H1 (cell line): ENCODE measurements at regions not wholly inside any gene's neighbourhood (a gene's known extent, or its start where the extent isn't known, plus 50 kb on each side); places are given as distances from the start of the nearest gene placed in this dataset.

ENCODE experiments used
- CTCF ChIA-PET: fragments of 300-600 bp; sonication (Branson Sonifier 250); formaldehyde crosslinking; loops from one replicate; lab custom pipeline; 2021; ENCODE audit not compliant: partially characterized antibody; lab: Charles Lee
- POLR2A ChIA-PET: fragments of 300-600 bp; sonication (Branson Sonifier 250); formaldehyde crosslinking; loops from one replicate; lab custom pipeline; 2021; ENCODE audit warnings: inconsistent platforms; ENCODE audit not compliant: partially characterized antibody; lab: Charles Lee
- DNase-seq, 2 experiments: peaks; one replicate each; pipeline versions ENCODE4 v3.0.0 to v3.0.0-alpha.2; 2010 to 2022; ENCODE audit warnings: low spot score in 2 of 2, low read depth in 1 of 2, mixed read lengths in 1 of 2
- FAIRE-seq: peaks from 2 replicates; lab custom pipeline; 2011; peaks lifted over from hg19 to GRCh38; lab: Jason Lieb, UNC
- H2AFZ ChIP-seq: 2 replicates; pipeline ENCODE4 v1.8.1; 2012; ENCODE audit warnings: low read length, inconsistent platforms
- H2AK5ac ChIP-seq: 2 replicates; pipeline ENCODE4 v1.6.1; 2013; ENCODE audit warnings: low read depth, low read length
- H2BK120ac ChIP-seq: replicated peaks from 2 replicates; pipeline ENCODE3; 2013; ENCODE audit warnings: low read depth, low read length, inconsistent platforms
- H2BK12ac ChIP-seq: 2 replicates; pipeline ENCODE4 v1.6.1; 2013; ENCODE audit warnings: low read depth, low read length
- H2BK15ac ChIP-seq: 2 replicates; pipeline ENCODE4 v1.6.1; 2013; ENCODE audit warnings: low read length
- H2BK20ac ChIP-seq: 2 replicates; pipeline ENCODE4 v1.6.1; 2013; ENCODE audit warnings: low read length
- H2BK5ac ChIP-seq: 2 replicates; pipeline ENCODE4 v1.6.1; 2013; ENCODE audit warnings: low read depth, low read length
- H3K14ac ChIP-seq: 2 replicates; pipeline ENCODE4 v1.6.1; 2013; ENCODE audit warnings: inconsistent platforms; ENCODE audit not compliant: insufficient read length
- H3K18ac ChIP-seq: 2 replicates; pipeline ENCODE4 v1.6.1; 2013; ENCODE audit warnings: low read length; ENCODE audit errors: extremely low read depth
- H3K23ac ChIP-seq: 2 replicates; pipeline ENCODE4 v1.6.1; 2013; ENCODE audit warnings: inconsistent platforms; ENCODE audit not compliant: insufficient read length
- H3K23me2 ChIP-seq: 2 replicates; pipeline ENCODE4 v1.6.1; 2013; ENCODE audit warnings: low read depth, low read length
- H3K27ac ChIP-seq: 2 replicates; pipeline ENCODE4 v1.6.1; 2011; ENCODE audit warnings: low read depth, low read length, inconsistent platforms
- H3K27me3 ChIP-seq, 4 experiments: replicated peaks in 1 of 4; 1 replicate in 1 of 4; 2 replicates in 3 of 4; pipeline versions ENCODE4 v1.6.1 to v1.8.1; 2011 to 2013; ENCODE audit warnings: low read length in 3 of 4, mild to moderate bottlenecking in 3 of 4, inconsistent platforms in 2 of 4, mixed read lengths in 2 of 4, moderate library complexity in 1 of 4; ENCODE audit not compliant: control insufficient read depth in 3 of 4, insufficient read depth in 3 of 4; ENCODE audit errors: extremely low read depth in 1 of 4
- H3K36me3 ChIP-seq, 4 experiments: 2 replicates each; pipeline versions ENCODE4 v1.6.1 to v1.8.1; 2011 to 2013; ENCODE audit warnings: mild to moderate bottlenecking in 4 of 4, low read length in 3 of 4, moderate library complexity in 2 of 4, control low read depth in 1 of 4, inconsistent platforms in 1 of 4; ENCODE audit not compliant: insufficient read depth in 4 of 4, control insufficient read depth in 2 of 4
- H3K4ac ChIP-seq: replicated peaks from 2 replicates; pipeline ENCODE3; 2013; ENCODE audit warnings: low read length, low read depth, mixed read lengths, inconsistent platforms; ENCODE audit not compliant: insufficient read length
- H3K4me1 ChIP-seq, 4 experiments: replicated peaks in 1 of 4; 1 replicate in 1 of 4; 2 replicates in 3 of 4; pipeline versions ENCODE4 v1.6.1 to v1.8.1; 2011 to 2013; ENCODE audit warnings: low read length in 3 of 4, inconsistent platforms in 2 of 4, mixed read lengths in 1 of 4; ENCODE audit not compliant: insufficient read depth in 4 of 4, control insufficient read depth in 3 of 4
- H3K4me2 ChIP-seq, 2 experiments: 2 replicates each; pipeline versions ENCODE4 v1.6.1 to v1.8.1; 2011 to 2013; ENCODE audit warnings: low read depth in 2 of 2, low read length in 2 of 2, control low read depth in 1 of 2, inconsistent platforms in 1 of 2, mild to moderate bottlenecking in 1 of 2; ENCODE audit not compliant: insufficient read depth in 1 of 2
- H3K4me3 ChIP-seq, 4 experiments: fragments of 200-600, 300-600 bp in 1 of 4; sonication (generic), shearing (Covaris generic), sonication (Bioruptor Twin) in 1 of 4; 2 replicates each; pipeline versions ENCODE4 v1.5.1 to v1.8.1; 2011 to 2016; ENCODE audit warnings: low read length in 4 of 4, low read depth in 3 of 4, control low read depth in 2 of 4, inconsistent platforms in 2 of 4, mild to moderate bottlenecking in 2 of 4, mixed read lengths in 1 of 4, moderate library complexity in 1 of 4; ENCODE audit not compliant: insufficient read depth in 2 of 4; ENCODE audit errors: extremely low read depth in 1 of 4
- H3K56ac ChIP-seq: replicated peaks from 2 replicates; pipeline ENCODE3; 2013; ENCODE audit warnings: low read depth, mild to moderate bottlenecking, mixed read lengths, low read length, inconsistent platforms; ENCODE audit not compliant: insufficient read length
- H3K79me1 ChIP-seq: 2 replicates; pipeline ENCODE4 v1.6.1; 2013; ENCODE audit warnings: low read depth, low read length, control low read depth
- H3K79me2 ChIP-seq, 2 experiments: 2 replicates each; pipeline versions ENCODE4 v1.6.1 to v1.8.1; 2012 to 2013; ENCODE audit warnings: low read length in 2 of 2, mild to moderate bottlenecking in 2 of 2, inconsistent platforms in 1 of 2; ENCODE audit not compliant: insufficient read depth in 2 of 2, control insufficient read depth in 1 of 2
- H3K9ac ChIP-seq, 4 experiments: replicated peaks in 1 of 4; 1 replicate in 1 of 4; 2 replicates in 3 of 4; pipeline versions ENCODE4 v1.6.1 to v1.8.1; 2011 to 2013; ENCODE audit warnings: low read depth in 3 of 4, low read length in 3 of 4, control low read depth in 2 of 4, mild to moderate bottlenecking in 2 of 4, moderate library complexity in 2 of 4, inconsistent platforms in 1 of 4; ENCODE audit errors: extremely low read depth in 1 of 4
- H3K9me3 ChIP-seq, 2 experiments: 2 replicates each; pipeline versions ENCODE4 v1.6.1 to v1.8.1; 2012 to 2013; ENCODE audit warnings: mild to moderate bottlenecking in 2 of 2, moderate library complexity in 2 of 2, control low read depth in 1 of 2, inconsistent platforms in 1 of 2, low read depth in 1 of 2, low read length in 1 of 2, mixed read lengths in 1 of 2; ENCODE audit not compliant: insufficient read depth in 2 of 2
- H4K20me1 ChIP-seq, 2 experiments: replicated peaks in 1 of 2; 2 replicates each; pipeline versions ENCODE3 to v1.8.1; 2011 to 2013; ENCODE audit warnings: inconsistent platforms in 2 of 2, low read length in 2 of 2, mild to moderate bottlenecking in 1 of 2; ENCODE audit not compliant: insufficient read depth in 2 of 2, control insufficient read depth in 1 of 2
- H4K5ac ChIP-seq: 2 replicates; pipeline ENCODE4 v1.6.1; 2013; ENCODE audit warnings: low read length, low read depth, mixed read lengths, inconsistent platforms; ENCODE audit not compliant: insufficient read length
- H4K8ac ChIP-seq: 2 replicates; pipeline ENCODE4 v1.8.0; 2013; ENCODE audit warnings: mild to moderate bottlenecking, moderate library complexity, low read length, inconsistent platforms; ENCODE audit not compliant: insufficient read depth; ENCODE audit errors: extremely low read depth
- H4K91ac ChIP-seq: replicated peaks from 2 replicates; pipeline ENCODE3; 2013; ENCODE audit warnings: low read length, mixed read lengths, inconsistent platforms; ENCODE audit not compliant: insufficient read length
- BRCA1 ChIP-seq: IDR thresholded peaks from 2 replicates; pipeline ENCODE4 v1.6.1; 2012; ENCODE audit warnings: low read depth, low read length, improper control_type of control experiment
- EZH2 ChIP-seq: fragments of 200-600 bp; sonication (generic); IDR thresholded peaks from 2 replicates; pipeline ENCODE4 v1.7.1; 2012; ENCODE audit warnings: low read depth, mild to moderate bottlenecking, moderate library complexity, low read length, inconsistent platforms; ENCODE audit not compliant: severe bottlenecking
- HDAC2 ChIP-seq, 2 experiments: fragments of 300-600 bp in 1 of 2; sonication (generic) in 1 of 2; IDR thresholded peaks; 2 replicates each; pipeline ENCODE4 v1.6.1; 2011 to 2012; ENCODE audit warnings: low read depth in 2 of 2, low read length in 2 of 2, mild to moderate bottlenecking in 2 of 2, moderate library complexity in 2 of 2, borderline replicate concordance in 1 of 2, inconsistent platforms in 1 of 2
- SP1 ChIP-seq: IDR thresholded peaks from 2 replicates; pipeline ENCODE4 v1.6.1; 2011; ENCODE audit warnings: low read depth, low read length
- USF2 ChIP-seq: IDR thresholded peaks from 2 replicates; pipeline ENCODE4 v1.6.1; 2011; ENCODE audit warnings: low read length, improper control_type of control experiment

DNA sequence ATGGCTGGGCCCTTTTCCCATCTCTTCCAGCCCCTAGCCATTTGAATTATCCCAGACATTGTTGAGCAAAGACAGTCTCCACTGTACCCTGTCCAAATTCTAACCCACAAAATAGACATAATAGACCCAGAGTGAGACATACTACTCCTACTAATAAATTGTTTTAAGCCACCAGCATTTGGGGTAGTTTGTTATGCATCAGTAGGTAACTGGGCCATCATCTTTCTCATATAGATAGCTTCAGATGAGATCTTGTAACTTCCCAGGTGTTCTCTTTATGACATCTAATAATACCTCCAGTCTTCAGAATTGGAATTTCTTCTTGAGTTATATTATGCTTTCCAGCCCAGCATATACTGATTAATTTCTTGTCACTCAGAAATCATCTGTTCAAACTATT lies 117.2 kb upstream of the OTUD4 start:
- ChIA-PET POLR2A (no interaction called here), CTCF (no interaction called here)
- peaks cover 0 to 1% (median 0%) of the 10 kb centered on the region in 4 experiments; a peak in 1 of 7 replicates for H3K27me3 ChIP-seq
- H3K18ac ChIP-seq = no peak overlapping the region
- H3K27ac ChIP-seq = no peak overlapping the region
- no peak overlapping the region for H3K14ac ChIP-seq
- FAIRE-seq (no peak), DNase-seq (no peak)
- no peaks in the 10 kb centered on the region for H3K23me2 ChIP-seq
- H3K9me3 ChIP-seq = no peaks in the 10 kb centered on the region
- no peak overlapping the region for H3K4me2 ChIP-seq
- no peak overlapping the region for H2BK120ac ChIP-seq
- no peaks in the 10 kb centered on the region for H3K79me2 ChIP-seq
- no peak overlapping the region for H2BK5ac ChIP-seq
- H3K56ac ChIP-seq = no peak overlapping the region
- H2AFZ ChIP-seq = no peak overlapping the region
- no peak overlapping the region for H2BK12ac ChIP-seq
- no peak overlapping the region for H4K8ac ChIP-seq
- TF ChIP-seq SP1 (no peak), EZH2 (no peak), USF2 (no peak), BRCA1 (no peak), HDAC2 (IDR thresholded peaks at IDR 0.05; ENCODE audit: borderline replicate concordance in 1 of 2, low read depth in 2 of 2, low read length in 2 of 2) (no peak)
- TF ChIP-seq, all 59 proteins: peak for 0
- no peak overlapping the region for H3K4me3 ChIP-seq
- H3K36me3 ChIP-seq = no peaks in the 10 kb centered on the region
- H3K23ac ChIP-seq = no peak overlapping the region
- H3K4me1 ChIP-seq = no peaks in the 10 kb centered on the region
- no peak overlapping the region for H3K9ac ChIP-seq
- no peak overlapping the region for H2BK15ac ChIP-seq
- no peak overlapping the region for H2AK5ac ChIP-seq
- no peak overlapping the region for H3K4ac ChIP-seq
- no peak overlapping the region for H4K5ac ChIP-seq
- no peak overlapping the region for H4K91ac ChIP-seq
- H3K79me1 ChIP-seq = no peaks in the 10 kb centered on the region
- no peaks in the 10 kb centered on the region for H4K20me1 ChIP-seq
- H2BK20ac ChIP-seq = no peak overlapping the region
